ENCODE measurements at regions not wholly inside any gene's neighbourhood (a gene's known extent, or its start where the extent isn't known, plus 50 kb on each side); places are given as distances from the start of the nearest gene placed in this dataset.

GRCh38 chr6:120200853-120201252 lies 851.3 kb upstream of the MAN1A1 start:
- TF ChIP-seq POLR2A (IDR thresholded peaks at IDR 0.05) (no peak), CTCF (IDR thresholded peaks at IDR 0.05) (no peak)
